ENCODE measurements at regions not wholly inside any gene's neighbourhood (a gene's known extent, or its start where the extent isn't known, plus 50 kb on each side); places are given as distances from the start of the nearest gene placed in this dataset.

DNA sequence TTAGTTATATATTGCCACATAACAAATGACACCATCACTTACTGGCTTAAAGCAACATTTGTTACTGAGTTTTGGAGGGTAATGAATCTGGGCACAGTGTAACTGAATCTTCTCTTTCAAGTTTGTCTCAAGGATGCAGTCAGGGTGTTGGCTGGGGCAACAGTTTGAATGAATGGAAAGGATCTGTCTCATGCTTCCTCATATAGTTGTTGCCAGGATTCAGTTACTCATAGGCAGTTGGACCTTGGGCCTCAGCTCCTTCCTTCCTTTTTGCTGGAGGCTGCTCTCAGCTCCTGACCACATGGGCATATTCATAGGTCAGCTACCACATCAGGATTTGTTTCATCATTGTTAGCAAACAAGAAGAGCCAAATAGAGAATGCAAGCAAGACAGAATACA lies 466.1 kb upstream of the MC4R start:
- Histone ChIP-seq H3K36me3 (replicated peaks; ENCODE audit: insufficient read depth, low read length) (no peaks in the 10 kb centered on the region), H3K4me2 (ENCODE audit: low read depth, low read length) (no peak overlapping the region), H3F3A (ENCODE audit: insufficient read depth, low read length) (no peaks in the 10 kb centered on the region), H3K79me2 (ENCODE audit: low read length) (no peaks in the 10 kb centered on the region), H4K20me1 (ENCODE audit: insufficient read depth, low read length) (no peaks in the 10 kb centered on the region), H3K27ac (ENCODE audit: low read length) (no peak overlapping the region), H2AFZ (ENCODE audit: low read length) (no peak overlapping the region), H3K27me3 (replicated peaks; ENCODE audit: insufficient read depth, low read length) (no peaks in the 10 kb centered on the region), H3K4me1 (ENCODE audit: low read length) (no peaks in the 10 kb centered on the region), H3K9ac (ENCODE audit: low read length) (no peak overlapping the region), H3K4me3 (ENCODE audit: low read length) (no peak overlapping the region), H3K9me2 (replicated peaks; ENCODE audit: insufficient read depth, low read length) (no peaks in the 10 kb centered on the region), H3K9me3 (replicated peaks; ENCODE audit: insufficient read depth, low read length) (no peaks in the 10 kb centered on the region)
- DNase-seq: no peak
- TF ChIP-seq EZH2 (optimal IDR thresholded peaks at IDR 0.05; ENCODE audit: low read depth, low read length) (no peak), EZH2phosphoT487 (IDR thresholded peaks at IDR 0.05; ENCODE audit: low read length) (no peak)
- TF ChIP-seq, protein P1, sequence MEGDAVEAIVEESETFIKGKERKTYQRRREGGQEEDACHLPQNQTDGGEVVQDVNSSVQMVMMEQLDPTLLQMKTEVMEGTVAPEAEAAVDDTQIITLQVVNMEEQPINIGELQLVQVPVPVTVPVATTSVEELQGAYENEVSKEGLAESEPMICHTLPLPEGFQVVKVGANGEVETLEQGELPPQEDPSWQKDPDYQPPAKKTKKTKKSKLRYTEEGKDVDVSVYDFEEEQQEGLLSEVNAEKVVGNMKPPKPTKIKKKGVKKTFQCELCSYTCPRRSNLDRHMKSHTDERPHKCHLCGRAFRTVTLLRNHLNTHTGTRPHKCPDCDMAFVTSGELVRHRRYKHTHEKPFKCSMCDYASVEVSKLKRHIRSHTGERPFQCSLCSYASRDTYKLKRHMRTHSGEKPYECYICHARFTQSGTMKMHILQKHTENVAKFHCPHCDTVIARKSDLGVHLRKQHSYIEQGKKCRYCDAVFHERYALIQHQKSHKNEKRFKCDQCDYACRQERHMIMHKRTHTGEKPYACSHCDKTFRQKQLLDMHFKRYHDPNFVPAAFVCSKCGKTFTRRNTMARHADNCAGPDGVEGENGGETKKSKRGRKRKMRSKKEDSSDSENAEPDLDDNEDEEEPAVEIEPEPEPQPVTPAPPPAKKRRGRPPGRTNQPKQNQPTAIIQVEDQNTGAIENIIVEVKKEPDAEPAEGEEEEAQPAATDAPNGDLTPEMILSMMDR (IDR thresholded peaks at IDR 0.05; ENCODE audit: low read length): no peak

DNA sequence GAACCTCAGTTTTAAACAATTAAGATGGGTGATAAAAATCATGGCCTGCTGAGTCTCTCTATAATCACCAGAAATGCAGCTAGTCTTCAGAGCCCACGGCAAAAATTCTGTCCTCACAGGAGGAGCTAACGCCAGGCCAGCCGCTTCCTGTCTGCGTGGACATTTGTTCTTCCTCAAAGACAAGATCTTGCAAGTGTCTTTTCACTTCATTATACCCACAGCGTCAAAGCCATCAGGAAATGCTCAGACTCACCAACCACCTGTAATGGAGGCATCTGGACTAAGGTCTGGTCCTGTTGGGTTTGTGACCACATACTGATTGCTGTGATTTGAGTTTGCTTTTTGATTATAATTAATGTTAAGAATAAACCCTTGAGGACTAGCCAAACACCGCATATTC lies 473.8 kb upstream of the MC4R start:
- Histone ChIP-seq H3F3A (ENCODE audit: insufficient read depth, low read length) (no peaks in the 10 kb centered on the region), H3K9me2 (replicated peaks; ENCODE audit: insufficient read depth, low read length) (no peaks in the 10 kb centered on the region), H3K9me3 (replicated peaks; ENCODE audit: insufficient read depth, low read length) (no peaks in the 10 kb centered on the region), H3K9ac (ENCODE audit: low read length) (no peak overlapping the region), H3K27me3 (replicated peaks; ENCODE audit: insufficient read depth, low read length) (no peaks in the 10 kb centered on the region), H3K4me2 (ENCODE audit: low read depth, low read length) (no peak overlapping the region), H3K79me2 (ENCODE audit: low read length) (no peaks in the 10 kb centered on the region), H3K36me3 (replicated peaks; ENCODE audit: insufficient read depth, low read length) (no peaks in the 10 kb centered on the region), H4K20me1 (ENCODE audit: insufficient read depth, low read length) (no peaks in the 10 kb centered on the region), H3K27ac (ENCODE audit: low read length) (no peak overlapping the region), H2AFZ (ENCODE audit: low read length) (no peak overlapping the region), H3K4me3 (ENCODE audit: low read length) (no peak overlapping the region), H3K4me1 (ENCODE audit: low read length) (no peaks in the 10 kb centered on the region)
- no peak for TF ChIP-seq EZH2 (optimal IDR thresholded peaks at IDR 0.05; ENCODE audit: low read depth, low read length)
- TF ChIP-seq EZH2phosphoT487 (IDR thresholded peaks at IDR 0.05; ENCODE audit: low read length): no peak
- TF ChIP-seq, protein P1 (IDR thresholded peaks at IDR 0.05; ENCODE audit: low read length): no peak
- no peak for DNase-seq

DNA sequence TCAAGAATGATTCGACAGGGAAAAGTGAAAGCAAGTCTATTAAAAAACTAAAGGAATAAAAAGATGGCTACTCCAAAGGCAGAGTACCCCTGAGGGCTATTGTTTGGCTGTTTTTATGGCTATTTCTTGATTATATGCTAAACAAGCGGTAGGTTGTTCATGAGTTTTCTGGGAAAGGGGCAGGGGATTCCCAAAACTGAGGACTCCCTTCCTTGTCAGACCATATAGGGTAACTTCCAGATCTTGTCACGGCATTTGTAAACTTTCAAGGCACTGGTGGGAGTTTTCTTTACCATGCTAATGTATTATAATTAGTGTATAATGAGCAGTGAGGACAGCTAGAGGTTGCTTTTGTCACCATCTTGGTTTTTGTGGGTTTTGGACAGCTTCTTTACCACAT lies 474.9 kb upstream of the MC4R start:
- H3K36me3 ChIP-seq (replicated peaks; ENCODE audit: insufficient read depth, low read length): no peaks in the 10 kb centered on the region
- DNase-seq: no peak
- H3K4me2 ChIP-seq (ENCODE audit: low read depth, low read length): no peak overlapping the region
- no peaks in the 10 kb centered on the region for H3K27me3 ChIP-seq (replicated peaks; ENCODE audit: insufficient read depth, low read length)
- no peak overlapping the region for H3K27ac ChIP-seq (ENCODE audit: low read length)
- H3K9me2 ChIP-seq (replicated peaks; ENCODE audit: insufficient read depth, low read length): no peaks in the 10 kb centered on the region
- no peaks in the 10 kb centered on the region for H4K20me1 ChIP-seq (ENCODE audit: insufficient read depth, low read length)
- H3K4me1 ChIP-seq (ENCODE audit: low read length): no peaks in the 10 kb centered on the region
- H3K79me2 ChIP-seq (ENCODE audit: low read length): no peaks in the 10 kb centered on the region
- H3K9ac ChIP-seq (ENCODE audit: low read length): no peak overlapping the region
- TF ChIP-seq EZH2 (optimal IDR thresholded peaks at IDR 0.05; ENCODE audit: low read depth, low read length) (no peak), EZH2phosphoT487 (IDR thresholded peaks at IDR 0.05; ENCODE audit: low read length) (no peak)
- TF ChIP-seq, protein P1 (IDR thresholded peaks at IDR 0.05; ENCODE audit: low read length): no peak
- no peaks in the 10 kb centered on the region for H3F3A ChIP-seq (ENCODE audit: insufficient read depth, low read length)
- H3K4me3 ChIP-seq (ENCODE audit: low read length): no peak overlapping the region
- H3K9me3 ChIP-seq (replicated peaks; ENCODE audit: insufficient read depth, low read length): no peaks in the 10 kb centered on the region
- no peak overlapping the region for H2AFZ ChIP-seq (ENCODE audit: low read length)
